Trophoblast cell (in vitro differentiated cells and primary cell): ENCODE measurements at regions not wholly inside any gene's neighbourhood (a gene's known extent, or its start where the extent isn't known, plus 50 kb on each side); places are given as distances from the start of the nearest gene placed in this dataset.

ENCODE experiments used
- DNase-seq, 2 donors: peaks; one replicate each; pipeline ENCODE4 v3.0.0-alpha.2; 2016
- H2AFZ ChIP-seq: 2 replicates; pipeline ENCODE4 v1.6.1; 2013; ENCODE audit warnings: low read length, moderate library complexity, mild to moderate bottlenecking; ENCODE audit not compliant: insufficient read depth, poor library complexity
- H2AK5ac ChIP-seq: 2 replicates; pipeline ENCODE4 v1.6.1; 2013; ENCODE audit warnings: mild to moderate bottlenecking, low read length
- H2BK120ac ChIP-seq: 2 replicates; pipeline ENCODE4 v1.6.1; 2013; ENCODE audit warnings: low read length, mild to moderate bottlenecking, moderate library complexity; ENCODE audit not compliant: insufficient read depth, poor library complexity
- H2BK12ac ChIP-seq: 2 replicates; pipeline ENCODE4 v1.6.1; 2013; ENCODE audit warnings: mild to moderate bottlenecking, low read length, moderate library complexity
- H2BK5ac ChIP-seq: 2 replicates; pipeline ENCODE4 v1.6.1; 2013; ENCODE audit warnings: low read length, low read depth, moderate library complexity, mild to moderate bottlenecking; ENCODE audit not compliant: poor library complexity
- H3K14ac ChIP-seq: 2 replicates; pipeline ENCODE4 v1.6.1; 2013; ENCODE audit warnings: mild to moderate bottlenecking, low read length
- H3K18ac ChIP-seq: 2 replicates; pipeline ENCODE4 v1.6.1; 2013; ENCODE audit warnings: mild to moderate bottlenecking, low read length
- H3K23ac ChIP-seq: 2 replicates; pipeline ENCODE4 v1.6.1; 2013; ENCODE audit warnings: low read length
- H3K27ac ChIP-seq: 2 replicates; pipeline ENCODE4 v1.5.1; 2013; ENCODE audit warnings: low read depth, mild to moderate bottlenecking, inconsistent platforms, low read length, moderate library complexity
- H3K27me3 ChIP-seq: 2 replicates; pipeline ENCODE4 v1.6.1; 2013; ENCODE audit warnings: inconsistent platforms, mild to moderate bottlenecking, low read length, moderate library complexity; ENCODE audit not compliant: insufficient read depth
- H3K36me3 ChIP-seq, 2 experiments: 1 replicate in 1 of 2; 2 replicates in 1 of 2; pipeline ENCODE4 v1.6.1; 2013; ENCODE audit warnings: low read length in 2 of 2, mild to moderate bottlenecking in 2 of 2, moderate library complexity in 1 of 2; ENCODE audit not compliant: insufficient read depth in 2 of 2, control insufficient read depth in 1 of 2
- H3K4ac ChIP-seq: 2 replicates; pipeline ENCODE4 v1.6.1; 2013; ENCODE audit warnings: low read depth, mild to moderate bottlenecking, low read length, moderate library complexity
- H3K4me1 ChIP-seq, 2 experiments: 1 replicate in 1 of 2; 2 replicates in 1 of 2; pipeline ENCODE4 v1.6.1; 2013; ENCODE audit warnings: low read length in 2 of 2, mild to moderate bottlenecking in 2 of 2, moderate library complexity in 1 of 2; ENCODE audit not compliant: insufficient read depth in 2 of 2, control insufficient read depth in 1 of 2
- H3K4me2 ChIP-seq: 2 replicates; pipeline ENCODE4 v1.6.1; 2013; ENCODE audit warnings: inconsistent platforms, mild to moderate bottlenecking, low read length, moderate library complexity
- H3K4me3 ChIP-seq: 2 replicates; pipeline ENCODE4 v1.5.1; 2013; ENCODE audit warnings: mild to moderate bottlenecking, low read depth, low read length, inconsistent platforms
- H3K79me1 ChIP-seq: one replicate; pipeline ENCODE4 v1.6.1; 2013; ENCODE audit warnings: low read length
- H3K79me2 ChIP-seq: 2 replicates; pipeline ENCODE4 v1.6.1; 2013; ENCODE audit warnings: low read length, mild to moderate bottlenecking; ENCODE audit not compliant: control insufficient read depth, insufficient read depth, poor library complexity
- H3K9ac ChIP-seq: 2 replicates; pipeline ENCODE4 v1.6.1; 2013; ENCODE audit warnings: mild to moderate bottlenecking, low read length
- H3K9me3 ChIP-seq: 2 replicates; pipeline ENCODE4 v1.6.1; 2013; ENCODE audit warnings: low read depth, mild to moderate bottlenecking, control low read depth, inconsistent platforms, low read length; ENCODE audit not compliant: insufficient read depth
- H4K12ac ChIP-seq: 2 replicates; pipeline ENCODE4 v1.6.1; 2013; ENCODE audit warnings: low read depth, mild to moderate bottlenecking, low read length, moderate library complexity
- H4K8ac ChIP-seq: 2 replicates; pipeline ENCODE4 v1.6.1; 2013; ENCODE audit warnings: low read depth, mild to moderate bottlenecking, low read length, moderate library complexity
- H4K91ac ChIP-seq: one replicate; pipeline ENCODE4 v1.6.1; 2013; ENCODE audit warnings: low read depth, mild to moderate bottlenecking, low read length, moderate library complexity
- WGBS: extraction: QIAGEN DNeasy Blood & Tissue Kit; methylation state at CpG from one replicate; pipeline ENCODE4 v1.1.7; 2013; ENCODE audit warnings: missing lambda C conversion rate; ENCODE audit not compliant: insufficient read length, insufficient coverage; ENCODE audit errors: extremely low coverage; 5-methylcytosine and 5-hydroxymethylcytosine counted together

- Histone ChIP-seq H3K79me1 (no peaks in the 10 kb centered on the region), H4K8ac (no peak overlapping the region), H3K4me3 (no peak overlapping the region), H2AFZ (no peak overlapping the region), H4K12ac (no peak overlapping the region), H3K9ac (no peak overlapping the region), H3K18ac (no peak overlapping the region), H2BK12ac (no peak overlapping the region), H2AK5ac (no peak overlapping the region), H2BK120ac (no peak overlapping the region), H2BK5ac (no peak overlapping the region), H3K4me2 (no peak overlapping the region), H4K91ac (no peak overlapping the region), H3K79me2 (no peaks in the 10 kb centered on the region), H3K36me3 (no peaks in the 10 kb centered on the region), H3K4ac (no peak overlapping the region), H3K14ac (no peak overlapping the region), H3K27me3 (no peaks in the 10 kb centered on the region), H3K23ac (no peak overlapping the region), H3K9me3 (no peaks in the 10 kb centered on the region), H3K4me1 (no peaks in the 10 kb centered on the region), H3K27ac (no peak overlapping the region)
- peak in 1 of 2 donors; percentile 35 for DNase-seq
- WGBS = no CpG with 5 or more reads among the region's 2 CpGs
Measured at GRCh38 chr12:86698641-86698980, 442.4 kb upstream of the MGAT4C start.

- Histone ChIP-seq H3K23ac (no peak overlapping the region), H3K4ac (no peak overlapping the region), H3K18ac (no peak overlapping the region)
Measured at GRCh38 chr12:86697916-86698640, 441.9 kb upstream of the MGAT4C start.

GRCh38 chr12:86683568-86684304 lies 427.5 kb upstream of the MGAT4C start:
- no peak overlapping the region for H3K27ac ChIP-seq
- H3K9ac ChIP-seq = no peak overlapping the region
- no peak overlapping the region for H2AK5ac ChIP-seq
- H3K79me1 ChIP-seq = no peaks in the 10 kb centered on the region
- H3K9me3 ChIP-seq = no peaks in the 10 kb centered on the region
- no peak overlapping the region for H4K12ac ChIP-seq
- no peak overlapping the region for H2BK12ac ChIP-seq
- no peak overlapping the region for H3K4me2 ChIP-seq
- no peak overlapping the region for H3K4me3 ChIP-seq
- no peaks in the 10 kb centered on the region for H3K4me1 ChIP-seq
- no peak overlapping the region for H3K14ac ChIP-seq
- H2BK120ac ChIP-seq = no peak overlapping the region
- H3K36me3 ChIP-seq = no peaks in the 10 kb centered on the region
- H3K23ac ChIP-seq = no peak overlapping the region
- no CpG with 5 or more reads among the region's 6 CpGs for WGBS
- no peaks in the 10 kb centered on the region for H3K79me2 ChIP-seq
- no peak overlapping the region for H3K4ac ChIP-seq
- no peak overlapping the region for H4K91ac ChIP-seq
- no peaks in the 10 kb centered on the region for H3K27me3 ChIP-seq
- DNase-seq = no peak
- H3K18ac ChIP-seq = no peak overlapping the region
- H2BK5ac ChIP-seq = no peak overlapping the region
- no peak overlapping the region for H4K8ac ChIP-seq
- H2AFZ ChIP-seq = no peak overlapping the region

More at GRCh38 chr12:86697916-86698640, 441.9 kb upstream of the MGAT4C start:
- Histone ChIP-seq H2AFZ (no peak overlapping the region), H3K4me1 (no peaks in the 10 kb centered on the region), H3K27me3 (no peaks in the 10 kb centered on the region), H2AK5ac (no peak overlapping the region), H4K91ac (no peak overlapping the region), H2BK5ac (no peak overlapping the region), H2BK120ac (no peak overlapping the region), H2BK12ac (no peak overlapping the region), H3K14ac (no peak overlapping the region), H3K9ac (no peak overlapping the region), H4K8ac (no peak overlapping the region), H3K4me3 (no peak overlapping the region), H4K12ac (no peak overlapping the region), H3K79me1 (no peaks in the 10 kb centered on the region), H3K4me2 (no peak overlapping the region), H3K36me3 (no peaks in the 10 kb centered on the region), H3K9me3 (no peaks in the 10 kb centered on the region), H3K79me2 (no peaks in the 10 kb centered on the region), H3K27ac (no peak overlapping the region)
- DNase-seq = no peak
- WGBS = no CpG with 5 or more reads among the region's 2 CpGs

GRCh38 chr12:86681060-86681459 lies 424.9 kb upstream of the MGAT4C start:
- no peak overlapping the region for H4K91ac ChIP-seq
- H3K27ac ChIP-seq = no peak overlapping the region
- no peak overlapping the region for H3K23ac ChIP-seq
- no peak overlapping the region for H3K9ac ChIP-seq
- no CpG with 5 or more reads among the region's 1 CpG for WGBS
- no peak overlapping the region for H3K4me2 ChIP-seq
- H3K79me1 ChIP-seq = no peaks in the 10 kb centered on the region
- H3K4me3 ChIP-seq = no peak overlapping the region
- no peak overlapping the region for H3K14ac ChIP-seq
- no peak overlapping the region for H4K8ac ChIP-seq
- no peaks in the 10 kb centered on the region for H3K27me3 ChIP-seq
- no peaks in the 10 kb centered on the region for H3K36me3 ChIP-seq
- H2BK5ac ChIP-seq = no peak overlapping the region
- DNase-seq = no peak
- no peak overlapping the region for H2BK120ac ChIP-seq
- no peak overlapping the region for H3K4ac ChIP-seq
- H2AFZ ChIP-seq = no peak overlapping the region
- H2AK5ac ChIP-seq = no peak overlapping the region
- no peak overlapping the region for H2BK12ac ChIP-seq
- no peak overlapping the region for H3K18ac ChIP-seq
- no peaks in the 10 kb centered on the region for H3K9me3 ChIP-seq
- H4K12ac ChIP-seq = no peak overlapping the region
- H3K4me1 ChIP-seq = no peaks in the 10 kb centered on the region
- no peaks in the 10 kb centered on the region for H3K79me2 ChIP-seq
